HEK293T (cell line): ENCODE measurements at regions not wholly inside any gene's neighbourhood (a gene's known extent, or its start where the extent isn't known, plus 50 kb on each side); places are given as distances from the start of the nearest gene placed in this dataset.

Source experiments
- BHLHE40 ChIP-seq: fragments of 450-650 bp; IDR thresholded peaks from 2 replicates; pipeline ENCODE4 v1.6.1; 2016; ENCODE audit warnings: mild to moderate bottlenecking, moderate library complexity, borderline replicate concordance
- CTBP1 ChIP-seq: fragments of 450-650 bp; IDR thresholded peaks from 2 replicates; pipeline ENCODE4 v1.6.1; 2016; ENCODE audit warnings: borderline replicate concordance
- ELF4 ChIP-seq: fragments of 450-650 bp; IDR thresholded peaks from 2 replicates; pipeline ENCODE4 v1.6.1; 2017; ENCODE audit warnings: antibody characterized with exemption
- FOXA1 ChIP-seq: fragments of 450-650 bp; IDR thresholded peaks from 2 replicates; pipeline ENCODE4 v1.6.1; 2016; ENCODE audit warnings: mild to moderate bottlenecking
- FOXK2 ChIP-seq: fragments of 450-650 bp; IDR thresholded peaks from 2 replicates; pipeline ENCODE4 v1.6.1; 2016; ENCODE audit warnings: mild to moderate bottlenecking
- FOXM1 ChIP-seq: fragments of 450-650 bp; IDR thresholded peaks from 2 replicates; pipeline ENCODE4 v1.6.1; 2017; ENCODE audit warnings: mild to moderate bottlenecking, borderline replicate concordance
- HDGF ChIP-seq: fragments of 450-650 bp; IDR thresholded peaks from 2 replicates; pipeline ENCODE4 v1.6.1; 2017; ENCODE audit warnings: antibody characterized with exemption, borderline replicate concordance
- NFRKB ChIP-seq: fragments of 450-650 bp; IDR thresholded peaks from 2 replicates; pipeline ENCODE4 v1.6.1; 2016; ENCODE audit warnings: mild to moderate bottlenecking, moderate library complexity
- SP1 ChIP-seq: fragments of 450-650 bp; IDR thresholded peaks from 2 replicates; pipeline ENCODE4 v1.6.1; 2017
- SUZ12 ChIP-seq: fragments of 450-650 bp; IDR thresholded peaks from 2 replicates; pipeline ENCODE4 v1.6.1; 2016; ENCODE audit warnings: mild to moderate bottlenecking
- TF ChIP-seq, protein P1 (sequence below): fragments of 450-650 bp; IDR thresholded peaks from 2 replicates; pipeline ENCODE4 v1.6.1; 2016

DNA sequence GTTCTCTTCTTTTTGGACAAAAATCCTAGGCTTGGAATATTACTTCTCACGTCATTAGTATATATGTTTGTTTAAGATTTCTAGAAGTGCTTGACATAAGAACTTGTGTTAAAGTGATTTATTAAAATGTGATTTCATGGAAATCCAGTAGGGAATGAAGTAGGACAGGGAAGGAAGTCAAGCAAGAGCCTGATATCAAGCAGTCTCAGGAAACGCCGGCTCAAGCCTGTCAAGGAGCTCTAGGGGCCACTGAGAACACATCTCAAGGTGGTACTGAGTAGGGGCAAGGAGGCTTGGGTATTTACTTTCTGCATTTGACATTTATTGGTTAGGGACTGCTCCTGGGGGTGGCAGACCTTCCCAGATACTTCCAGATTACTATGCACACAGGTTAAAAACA is 920.9 kb upstream of the GJE1 start:
- TF ChIP-seq, protein P1, sequence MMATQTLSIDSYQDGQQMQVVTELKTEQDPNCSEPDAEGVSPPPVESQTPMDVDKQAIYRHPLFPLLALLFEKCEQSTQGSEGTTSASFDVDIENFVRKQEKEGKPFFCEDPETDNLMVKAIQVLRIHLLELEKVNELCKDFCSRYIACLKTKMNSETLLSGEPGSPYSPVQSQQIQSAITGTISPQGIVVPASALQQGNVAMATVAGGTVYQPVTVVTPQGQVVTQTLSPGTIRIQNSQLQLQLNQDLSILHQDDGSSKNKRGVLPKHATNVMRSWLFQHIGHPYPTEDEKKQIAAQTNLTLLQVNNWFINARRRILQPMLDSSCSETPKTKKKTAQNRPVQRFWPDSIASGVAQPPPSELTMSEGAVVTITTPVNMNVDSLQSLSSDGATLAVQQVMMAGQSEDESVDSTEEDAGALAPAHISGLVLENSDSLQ: no peak
- TF ChIP-seq FOXM1: no peak
- TF ChIP-seq FOXK2: no peak
- no peak for TF ChIP-seq SP1
- no peak for TF ChIP-seq BHLHE40
- no peak for TF ChIP-seq NFRKB
- no peak for TF ChIP-seq ELF4
- no peak for TF ChIP-seq HDGF
- TF ChIP-seq SUZ12: no peak
- TF ChIP-seq FOXA1: no peak
- no peak for TF ChIP-seq CTBP1
